ENCODE measurements at regions not wholly inside any gene's neighbourhood (a gene's known extent, or its start where the extent isn't known, plus 50 kb on each side); places are given as distances from the start of the nearest gene placed in this dataset.

DNA sequence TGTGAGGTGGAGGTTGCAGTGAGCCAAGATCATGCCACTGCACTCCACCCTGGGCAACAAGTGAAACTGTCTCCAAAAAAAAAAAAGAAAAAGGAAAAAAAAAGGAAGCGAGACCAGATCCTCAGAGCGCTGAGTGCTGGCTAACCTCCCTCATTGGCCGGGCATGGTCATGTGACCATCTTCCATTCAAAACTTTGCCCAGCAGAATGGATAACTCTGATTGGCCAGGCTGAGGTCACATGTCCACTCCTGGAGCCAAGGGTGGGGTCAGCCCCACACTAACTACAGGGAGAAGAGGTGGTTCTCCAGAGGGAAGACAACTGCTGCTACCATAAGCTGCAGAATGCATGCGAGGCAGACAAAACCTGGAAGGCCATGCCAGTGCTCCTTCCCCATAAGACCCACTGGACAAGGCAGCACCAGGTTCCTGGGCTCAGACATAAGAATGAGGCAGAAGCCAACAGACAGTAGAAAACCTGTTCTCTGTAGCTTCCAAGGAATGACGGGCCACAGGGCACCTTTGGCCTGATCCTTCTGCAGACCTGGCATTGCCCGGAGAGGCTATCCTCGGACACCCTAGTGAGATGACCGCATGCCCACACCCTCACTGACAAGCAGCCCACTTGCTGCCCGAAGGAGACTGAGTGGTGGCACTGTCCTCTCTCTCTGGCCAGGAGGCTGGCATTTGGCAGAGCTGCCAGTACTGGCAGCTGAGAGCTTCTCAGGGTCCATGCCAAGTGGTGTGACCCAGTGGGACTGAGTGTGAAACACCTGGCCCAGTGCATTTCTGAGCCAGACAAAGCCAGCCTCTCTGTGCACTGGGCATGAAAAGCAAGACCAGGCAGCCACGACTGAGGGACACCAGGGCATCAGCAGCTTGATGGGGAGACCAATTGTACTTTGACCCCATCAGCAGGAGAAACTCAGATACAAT is 311.9 kb upstream of the SULF2 start:
- TF ChIP-seq ZNF384 (IDR thresholded peaks at IDR 0.05) = no peak
- TF ChIP-seq FOXA1 (IDR thresholded peaks at IDR 0.05) = no peak
- TF ChIP-seq SP1 (IDR thresholded peaks at IDR 0.05) = no peak
- TF ChIP-seq CTBP1 (IDR thresholded peaks at IDR 0.05; ENCODE audit: borderline replicate concordance) = no peak
- no peak for TF ChIP-seq TARDBP (IDR thresholded peaks at IDR 0.05)
- no peak for TF ChIP-seq FOXM1 (IDR thresholded peaks at IDR 0.05; ENCODE audit: borderline replicate concordance)
- TF ChIP-seq NFRKB (IDR thresholded peaks at IDR 0.05) = no peak
- TF ChIP-seq HDGF (IDR thresholded peaks at IDR 0.05; ENCODE audit: borderline replicate concordance) = no peak
- no peak for TF ChIP-seq ELF4 (IDR thresholded peaks at IDR 0.05)
- TF ChIP-seq L3MBTL2 (conservative IDR thresholded peaks at IDR 0.05) = no peak
- no peak for TF ChIP-seq BHLHE40 (IDR thresholded peaks at IDR 0.05; ENCODE audit: borderline replicate concordance)
- TF ChIP-seq SUZ12 (IDR thresholded peaks at IDR 0.05) = no peak
- TF ChIP-seq LEF1 (IDR thresholded peaks at IDR 0.05; ENCODE audit: borderline replicate concordance) = no peak
- no peak for TF ChIP-seq ARNT (IDR thresholded peaks at IDR 0.05)
- no peak for TF ChIP-seq FOXK2 (IDR thresholded peaks at IDR 0.05)
- no peak for TF ChIP-seq PKNOX1 (IDR thresholded peaks at IDR 0.05)
- POLR2A ChIA-PET = no interaction called here
- DNase-seq (ENCODE audit: extremely low spot score) = no peak
- CTCF ChIA-PET = no interaction called here

GRCh38 chr20:48096212-48096875 is 311.1 kb upstream of the SULF2 start:
- DNase-seq (ENCODE audit: extremely low spot score) = no peak
- CTCF ChIA-PET = no interaction called here
- POLR2A ChIA-PET = no interaction called here

DNA sequence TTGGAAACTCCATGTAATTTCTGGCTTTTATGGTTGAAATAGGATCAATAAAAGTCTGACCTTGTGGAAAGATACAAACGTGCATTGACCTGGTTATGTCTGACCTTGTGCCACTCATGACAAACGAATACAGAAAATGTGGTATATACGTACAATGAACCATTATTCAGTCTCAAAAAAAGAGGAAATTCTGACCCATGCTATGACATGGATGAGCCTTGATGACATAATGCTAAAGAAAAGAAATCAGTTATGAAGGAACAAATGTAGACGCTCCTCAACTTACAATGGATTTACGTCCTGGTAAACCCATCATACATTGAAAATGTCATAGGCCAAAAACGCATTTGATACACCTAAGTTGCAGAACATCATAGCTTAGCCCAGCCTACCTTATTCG is 309.7 kb upstream of the SULF2 start:
- no peak for DNase-seq (ENCODE audit: extremely low spot score)
- TF ChIP-seq FOXM1 (IDR thresholded peaks at IDR 0.05; ENCODE audit: borderline replicate concordance) (no peak), CTBP1 (IDR thresholded peaks at IDR 0.05; ENCODE audit: borderline replicate concordance) (no peak), LEF1 (IDR thresholded peaks at IDR 0.05; ENCODE audit: borderline replicate concordance) (no peak), ARNT (IDR thresholded peaks at IDR 0.05) (no peak), FOXA1 (IDR thresholded peaks at IDR 0.05) (no peak), ELF4 (IDR thresholded peaks at IDR 0.05) (no peak), BHLHE40 (IDR thresholded peaks at IDR 0.05; ENCODE audit: borderline replicate concordance) (no peak), SP1 (IDR thresholded peaks at IDR 0.05) (no peak), PKNOX1 (IDR thresholded peaks at IDR 0.05) (no peak), NFRKB (IDR thresholded peaks at IDR 0.05) (no peak), ZNF384 (IDR thresholded peaks at IDR 0.05) (no peak)
- ChIA-PET POLR2A (no interaction called here), CTCF (no interaction called here)

More at GRCh38 chr20:48096212-48096875, 311.1 kb upstream of the SULF2 start:
- TF ChIP-seq SUZ12 (IDR thresholded peaks at IDR 0.05) (no peak), LEF1 (IDR thresholded peaks at IDR 0.05; ENCODE audit: borderline replicate concordance) (no peak), HDGF (IDR thresholded peaks at IDR 0.05; ENCODE audit: borderline replicate concordance) (no peak), L3MBTL2 (conservative IDR thresholded peaks at IDR 0.05) (no peak), PKNOX1 (IDR thresholded peaks at IDR 0.05) (no peak)

DNA sequence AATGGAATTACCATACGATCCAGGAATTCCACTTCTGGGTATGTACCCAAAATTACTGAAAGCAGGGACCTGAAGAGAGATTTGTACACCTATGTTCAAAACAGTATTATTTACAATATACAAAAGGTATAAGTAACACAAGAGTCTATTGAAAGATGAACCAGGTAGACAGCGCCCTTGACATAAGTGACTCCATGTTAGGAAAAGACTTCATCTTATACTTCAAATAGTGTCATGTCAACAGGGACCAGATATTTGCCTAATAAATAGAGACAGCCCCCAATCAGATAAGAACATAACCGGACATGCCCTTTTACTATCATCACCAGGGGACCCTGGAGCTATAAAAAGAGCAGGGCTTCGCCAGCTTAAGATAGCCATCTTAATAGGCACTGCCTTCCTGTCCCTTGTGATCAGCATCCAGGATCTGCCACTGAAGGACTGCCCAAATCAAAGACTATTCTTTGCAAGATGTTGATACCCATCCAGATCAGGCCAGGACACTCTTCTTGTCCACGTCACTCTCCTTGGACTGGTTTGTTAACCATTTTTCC is 309.0 kb upstream of the SULF2 start:
- DNase-seq (ENCODE audit: extremely low spot score) = no peak
- POLR2A ChIA-PET = no interaction called here
- CTCF ChIA-PET = no interaction called here

More for the DNA sequence above, 309.0 kb upstream of the SULF2 start:
- TF ChIP-seq PKNOX1 (IDR thresholded peaks at IDR 0.05) (no peak), L3MBTL2 (conservative IDR thresholded peaks at IDR 0.05) (no peak), LEF1 (IDR thresholded peaks at IDR 0.05; ENCODE audit: borderline replicate concordance) (no peak), NFRKB (IDR thresholded peaks at IDR 0.05) (no peak), ZNF384 (IDR thresholded peaks at IDR 0.05) (no peak), SUZ12 (IDR thresholded peaks at IDR 0.05) (no peak), FOXM1 (IDR thresholded peaks at IDR 0.05; ENCODE audit: borderline replicate concordance) (no peak), TARDBP (IDR thresholded peaks at IDR 0.05) (no peak), FOXA1 (IDR thresholded peaks at IDR 0.05) (no peak), HDGF (IDR thresholded peaks at IDR 0.05; ENCODE audit: borderline replicate concordance) (no peak), BHLHE40 (IDR thresholded peaks at IDR 0.05; ENCODE audit: borderline replicate concordance) (no peak), ARNT (IDR thresholded peaks at IDR 0.05) (no peak), ELF4 (IDR thresholded peaks at IDR 0.05) (no peak), SP1 (IDR thresholded peaks at IDR 0.05) (no peak), FOXK2 (IDR thresholded peaks at IDR 0.05) (no peak), CTBP1 (IDR thresholded peaks at IDR 0.05; ENCODE audit: borderline replicate concordance) (no peak)

Data from HEK293T (cell line).